ENCODE measurements at regions not wholly inside any gene's neighbourhood (a gene's known extent, or its start where the extent isn't known, plus 50 kb on each side); places are given as distances from the start of the nearest gene placed in this dataset.

DNA sequence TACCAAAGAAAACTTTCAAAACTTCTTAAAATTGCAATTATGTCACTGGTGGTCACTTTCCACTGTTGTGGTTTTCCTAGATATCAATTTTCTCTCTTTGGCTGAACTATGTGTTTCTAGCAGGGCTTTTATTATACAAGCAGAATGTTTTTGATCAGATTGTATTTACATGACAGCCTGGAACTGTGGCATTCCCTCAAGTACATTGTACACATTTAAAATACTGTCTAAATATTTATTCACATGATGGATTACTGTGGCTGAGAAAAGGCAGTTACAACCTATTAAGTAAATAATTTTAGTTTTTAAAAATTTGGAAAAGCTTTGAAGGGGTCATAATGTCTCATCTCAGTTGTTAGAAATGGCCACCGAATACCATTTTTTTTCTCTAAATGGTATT is 231.9 kb upstream of the PPP1R3A start:
- TF ChIP-seq, protein P1, sequence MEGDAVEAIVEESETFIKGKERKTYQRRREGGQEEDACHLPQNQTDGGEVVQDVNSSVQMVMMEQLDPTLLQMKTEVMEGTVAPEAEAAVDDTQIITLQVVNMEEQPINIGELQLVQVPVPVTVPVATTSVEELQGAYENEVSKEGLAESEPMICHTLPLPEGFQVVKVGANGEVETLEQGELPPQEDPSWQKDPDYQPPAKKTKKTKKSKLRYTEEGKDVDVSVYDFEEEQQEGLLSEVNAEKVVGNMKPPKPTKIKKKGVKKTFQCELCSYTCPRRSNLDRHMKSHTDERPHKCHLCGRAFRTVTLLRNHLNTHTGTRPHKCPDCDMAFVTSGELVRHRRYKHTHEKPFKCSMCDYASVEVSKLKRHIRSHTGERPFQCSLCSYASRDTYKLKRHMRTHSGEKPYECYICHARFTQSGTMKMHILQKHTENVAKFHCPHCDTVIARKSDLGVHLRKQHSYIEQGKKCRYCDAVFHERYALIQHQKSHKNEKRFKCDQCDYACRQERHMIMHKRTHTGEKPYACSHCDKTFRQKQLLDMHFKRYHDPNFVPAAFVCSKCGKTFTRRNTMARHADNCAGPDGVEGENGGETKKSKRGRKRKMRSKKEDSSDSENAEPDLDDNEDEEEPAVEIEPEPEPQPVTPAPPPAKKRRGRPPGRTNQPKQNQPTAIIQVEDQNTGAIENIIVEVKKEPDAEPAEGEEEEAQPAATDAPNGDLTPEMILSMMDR (IDR thresholded peaks at IDR 0.05) = no peak
- no peak for TF ChIP-seq POLR2AphosphoS5 (IDR thresholded peaks at IDR 0.05)
- TF ChIP-seq POLR2A (IDR thresholded peaks at IDR 0.05) = no peak
- TF ChIP-seq EP300 (IDR thresholded peaks at IDR 0.05) = no peak
